ENCODE measurements at regions not wholly inside any gene's neighbourhood (a gene's known extent, or its start where the extent isn't known, plus 50 kb on each side); places are given as distances from the start of the nearest gene placed in this dataset.
"Not testable (repeated sequence)": the region's sequence is repeated elsewhere in the genome, so short reads cannot be mapped to it uniquely, and the experiment has no call there.

DNA sequence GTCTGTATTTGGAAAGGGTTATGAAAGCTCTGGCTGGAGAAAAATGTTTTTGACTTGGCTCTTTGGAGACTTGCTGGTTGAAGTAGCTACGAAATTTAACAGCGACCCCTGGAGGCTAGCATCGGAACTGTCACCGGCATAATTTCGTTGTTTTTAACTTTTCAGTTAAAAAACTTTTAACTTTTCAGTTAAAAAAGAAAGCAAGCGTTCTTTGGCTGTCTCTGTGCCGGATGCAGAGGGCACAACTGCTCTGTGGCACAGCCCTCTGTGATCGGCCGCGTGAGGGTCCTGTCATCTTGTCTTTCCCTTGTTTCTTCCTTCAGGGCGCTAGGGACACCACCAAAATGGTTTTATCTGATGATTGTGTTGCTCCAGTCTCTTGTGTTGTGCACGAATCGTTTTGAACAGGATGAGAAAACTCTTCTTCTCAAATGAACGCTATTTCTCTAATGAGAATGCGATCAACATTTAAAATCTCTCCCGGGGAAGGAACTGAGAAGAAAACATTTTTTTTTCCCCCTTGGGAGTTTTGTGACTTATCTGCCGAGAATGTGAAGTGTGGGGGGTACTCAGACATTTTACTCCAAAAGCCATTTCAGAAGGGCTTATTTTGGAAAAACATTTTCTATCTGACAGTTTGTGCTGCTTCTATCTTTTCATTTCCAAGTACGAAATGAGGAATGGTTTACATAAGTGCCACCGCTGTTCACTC is 57.1 kb downstream of the ADCYAP1 start:
- DNase-seq: peak; percentile 31

DNA sequence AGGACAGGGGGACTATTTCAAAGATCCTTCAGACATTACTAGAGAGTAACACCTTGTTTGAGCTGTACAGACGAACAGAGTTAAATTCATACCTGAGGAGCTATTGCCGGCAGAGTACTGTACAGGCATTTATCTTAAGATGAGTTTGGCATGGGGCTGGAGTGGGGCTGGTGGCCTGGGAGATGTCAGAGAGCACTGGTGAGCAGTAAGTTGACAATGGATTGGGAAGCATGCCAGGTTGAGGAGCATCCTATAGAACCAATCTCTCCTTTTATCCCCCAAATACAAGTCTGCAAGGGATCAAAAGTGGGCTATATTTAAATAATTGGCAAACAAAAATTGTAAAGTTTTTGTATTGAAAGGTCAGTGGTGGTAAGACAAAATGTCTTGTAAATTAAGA is 58.6 kb downstream of the ADCYAP1 start:
- DNase-seq: no peak

DNA sequence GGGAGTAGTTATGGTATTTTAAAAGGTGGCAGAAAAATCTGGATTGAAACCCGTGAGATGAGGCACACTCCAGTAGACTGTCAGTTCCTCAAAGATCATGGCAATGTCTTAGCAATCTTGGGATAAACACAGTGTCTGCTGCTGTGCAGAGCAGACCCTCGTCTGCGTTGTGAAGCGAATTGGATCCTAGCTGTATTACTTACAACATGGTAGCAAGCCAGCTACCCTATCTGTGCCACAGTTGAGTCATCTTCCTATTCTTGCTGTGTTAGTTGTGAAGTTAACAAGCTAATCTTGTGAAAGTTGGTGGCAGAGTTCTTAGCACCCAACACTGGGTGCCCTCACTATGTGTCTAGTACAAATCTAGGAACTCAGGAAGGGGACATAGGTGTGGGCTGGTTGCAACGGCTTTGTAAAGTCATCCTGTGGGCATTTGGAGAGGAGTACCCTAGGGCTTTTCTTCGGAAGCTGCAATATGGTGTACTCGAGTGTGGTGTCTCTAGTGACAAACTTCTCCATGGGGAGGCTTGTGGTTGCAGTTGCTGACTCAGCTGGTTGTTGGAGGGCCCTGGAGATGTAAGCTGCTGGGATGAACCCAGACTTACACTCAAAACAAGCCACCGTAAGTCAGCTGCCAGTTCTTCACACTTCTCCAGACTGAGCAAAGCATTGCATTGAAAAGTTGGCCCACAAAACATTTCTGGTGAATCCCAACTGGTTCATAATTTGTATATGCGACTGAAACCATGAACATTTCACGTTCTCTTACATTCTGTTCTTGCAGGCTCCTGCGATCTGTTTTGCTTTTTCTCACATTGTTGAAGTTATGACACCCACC is 61.5 kb downstream of the ADCYAP1 start:
- DNase-seq: no peak

DNA sequence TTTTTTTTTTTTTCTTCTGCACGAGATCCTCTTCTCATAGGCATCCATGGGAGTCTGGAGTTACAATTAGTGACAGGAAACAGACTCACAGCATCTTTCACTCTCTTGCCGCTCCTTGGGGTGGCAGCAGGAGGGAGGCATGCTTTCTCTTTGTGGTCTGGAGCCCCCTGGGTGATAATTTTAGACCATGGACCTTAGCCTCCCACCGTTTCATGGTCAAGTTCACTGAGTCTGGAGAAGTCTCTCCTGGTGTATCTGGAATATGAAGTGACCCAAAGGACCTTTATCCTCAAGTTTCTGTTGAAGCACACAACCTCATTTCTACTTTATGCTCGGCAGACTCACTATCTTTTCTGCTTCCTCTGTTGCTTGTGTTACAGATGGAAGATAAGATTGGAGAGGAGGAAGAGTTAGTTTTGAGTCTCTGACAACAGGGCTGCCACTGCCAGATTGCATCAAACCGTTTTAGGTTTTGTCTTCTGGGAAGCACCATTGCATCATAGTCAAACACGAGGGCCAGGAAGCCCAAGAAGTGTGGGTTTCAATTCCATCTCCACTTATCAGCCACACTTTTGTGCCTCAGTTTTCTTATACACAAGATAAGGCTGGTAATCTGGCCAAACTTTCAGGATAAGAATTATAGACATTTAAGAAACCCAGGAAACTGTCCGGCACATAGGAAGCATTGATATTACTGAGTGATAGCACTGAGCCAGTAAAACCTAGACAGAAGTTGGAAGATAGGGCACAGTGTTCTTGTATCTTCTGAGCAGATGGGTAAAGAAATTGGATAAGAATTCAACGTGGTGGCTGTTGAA is 62.3 kb downstream of the ADCYAP1 start:
- DNase-seq: no peak

DNA sequence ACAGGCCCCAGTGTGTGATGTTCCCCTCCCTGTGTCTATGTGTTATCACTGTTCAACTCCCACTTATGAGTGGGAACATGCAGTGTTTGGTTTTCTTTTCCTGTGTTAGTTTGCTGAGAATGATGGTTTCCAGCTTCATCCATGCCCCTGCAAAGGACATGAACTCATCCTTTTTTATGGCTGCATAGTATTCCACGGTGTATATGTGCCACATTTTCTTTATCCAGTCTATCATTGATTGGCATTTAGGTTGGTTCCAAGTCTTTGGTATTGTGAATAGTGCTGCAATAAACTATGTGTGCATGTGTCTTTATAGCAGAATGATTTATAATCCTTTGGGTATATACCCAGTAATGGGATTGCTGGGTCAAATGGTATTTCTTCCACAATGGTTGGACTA is 64.2 kb downstream of the ADCYAP1 start:
- DNase-seq: not testable (repeated sequence)

DNA sequence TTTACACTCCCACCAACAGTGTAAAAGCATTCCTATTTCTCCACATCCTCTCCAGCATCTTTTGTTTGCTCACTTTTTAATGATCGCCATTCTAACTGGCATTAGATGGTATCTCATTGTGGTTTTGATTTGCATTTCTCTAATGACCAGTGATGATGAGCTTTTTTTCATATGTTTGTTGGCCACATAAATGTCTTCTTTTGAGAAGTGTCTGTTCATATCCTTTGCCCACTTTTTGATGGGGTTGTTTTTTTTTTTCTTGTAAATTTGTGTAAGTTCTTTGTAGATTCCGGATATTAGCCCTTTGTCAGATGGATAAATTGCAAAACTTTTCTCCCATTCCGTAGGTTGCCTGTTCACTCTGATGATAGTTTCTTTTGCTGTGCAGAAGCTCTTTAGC is 64.6 kb downstream of the ADCYAP1 start:
- DNase-seq: not testable (repeated sequence)

DNA sequence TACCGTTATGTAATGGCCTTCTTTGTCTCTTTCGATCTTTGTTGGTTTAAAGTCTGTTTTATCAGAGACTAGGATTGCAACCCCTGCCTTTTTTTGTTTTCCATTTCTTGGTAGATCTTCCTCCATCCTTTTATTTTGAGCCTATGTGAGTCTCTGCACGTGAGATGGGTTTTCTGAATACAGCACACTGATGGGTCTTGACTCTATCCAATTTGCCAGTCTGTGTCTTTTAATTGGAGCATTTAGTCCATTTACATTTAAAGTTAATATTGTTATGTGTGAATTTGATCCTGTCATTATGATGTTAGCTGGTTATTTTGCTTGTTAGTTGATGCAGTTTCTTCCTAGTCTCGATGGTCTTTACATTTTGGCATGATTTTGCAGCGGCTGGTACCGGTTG is 69.9 kb downstream of the ADCYAP1 start:
- DNase-seq: not testable (repeated sequence)

DNA sequence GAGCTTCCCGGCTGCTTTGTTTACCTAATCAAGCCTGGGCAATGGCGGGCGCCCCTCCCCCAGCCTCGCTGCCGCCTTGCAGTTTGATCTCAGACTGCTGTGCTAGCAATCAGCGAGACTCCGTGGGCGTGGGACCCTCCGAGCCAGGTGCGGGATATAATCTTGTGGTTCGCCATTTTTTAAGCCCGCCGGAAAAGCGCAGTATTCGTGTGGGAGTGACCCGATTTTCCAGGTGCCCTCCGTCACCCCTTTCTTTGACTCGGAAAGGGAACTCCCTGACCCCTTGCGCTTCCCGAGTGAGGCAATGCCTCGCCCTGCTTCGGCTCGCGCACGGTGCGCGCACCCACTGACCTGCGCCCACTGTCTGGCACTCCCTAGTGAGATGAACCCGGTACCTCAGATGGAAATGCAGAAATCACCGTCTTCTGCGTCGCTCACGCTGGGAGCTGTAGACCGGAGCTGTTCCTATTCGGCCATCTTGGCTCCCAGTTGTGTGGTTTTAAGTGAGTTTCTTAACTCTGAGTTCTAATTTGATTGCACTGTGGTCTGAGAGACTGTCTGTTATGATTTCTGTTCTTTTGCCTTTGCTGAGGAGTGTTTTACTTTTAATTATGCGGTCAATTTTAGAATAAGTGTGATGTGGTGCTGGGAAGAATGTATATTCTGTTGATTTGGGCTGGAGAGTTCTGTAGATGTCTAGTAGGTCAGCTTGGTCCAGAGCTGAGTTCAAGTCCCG is 71.9 kb downstream of the ADCYAP1 start:
- DNase-seq: not testable (repeated sequence)

DNA sequence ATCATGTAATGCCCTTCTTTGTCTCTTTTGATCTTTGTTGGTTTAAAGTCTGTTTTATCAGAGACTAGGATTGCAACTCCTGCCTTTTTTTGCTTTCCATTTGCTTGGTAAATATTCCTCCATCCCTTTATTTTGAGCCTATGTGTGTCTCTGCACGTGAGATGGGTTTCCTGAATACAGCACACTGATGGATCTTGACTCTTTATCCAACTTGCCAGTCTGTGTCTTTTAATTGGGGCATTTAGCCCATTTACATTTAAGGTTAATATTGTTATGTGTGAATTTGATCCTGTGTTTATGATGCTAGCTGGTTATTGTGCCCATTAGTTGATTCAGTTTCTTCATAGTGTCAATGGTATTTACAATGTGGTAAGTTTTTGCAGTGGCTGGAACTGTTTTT is 72.7 kb downstream of the ADCYAP1 start:
- DNase-seq: not testable (repeated sequence)

DNA sequence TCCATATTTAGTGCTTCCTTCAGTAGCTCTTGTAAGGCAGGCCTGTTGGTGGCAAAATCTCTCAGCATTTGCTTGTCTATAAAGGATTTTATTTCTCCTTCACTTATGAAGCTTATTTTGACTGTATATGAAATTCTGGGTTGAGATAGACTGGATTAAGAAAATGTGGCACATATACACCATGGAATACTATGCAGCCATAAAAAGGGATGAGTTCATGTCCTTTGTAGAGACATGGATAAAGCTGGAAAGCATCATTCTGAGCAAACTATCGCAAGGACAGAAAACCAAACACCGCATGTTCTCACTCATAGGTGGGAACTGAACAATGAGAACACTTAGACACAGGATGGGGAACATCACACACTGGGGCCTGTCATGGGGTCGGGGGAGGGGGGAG is 73.1 kb downstream of the ADCYAP1 start:
- DNase-seq: not testable (repeated sequence)

DNA sequence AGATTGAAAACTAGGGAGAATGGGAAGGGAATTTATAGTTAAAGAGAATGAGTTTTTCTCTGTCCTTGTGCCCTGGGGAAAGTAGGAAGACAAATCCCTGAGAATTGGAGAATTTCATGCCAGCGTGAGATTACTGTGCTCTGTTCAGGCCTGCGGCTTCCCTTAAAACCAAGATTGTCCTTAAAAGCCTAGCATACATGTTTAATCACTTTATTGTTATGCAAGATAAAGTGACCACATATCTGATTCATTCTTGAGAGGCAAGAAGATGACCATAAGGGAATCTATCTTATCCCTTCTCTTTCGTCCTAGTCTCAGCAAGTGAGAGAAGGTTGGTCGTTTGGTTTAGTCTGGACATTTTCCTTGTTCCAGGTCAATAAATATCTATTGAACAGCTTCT is 75.9 kb downstream of the ADCYAP1 start:
- no peak for DNase-seq

DNA sequence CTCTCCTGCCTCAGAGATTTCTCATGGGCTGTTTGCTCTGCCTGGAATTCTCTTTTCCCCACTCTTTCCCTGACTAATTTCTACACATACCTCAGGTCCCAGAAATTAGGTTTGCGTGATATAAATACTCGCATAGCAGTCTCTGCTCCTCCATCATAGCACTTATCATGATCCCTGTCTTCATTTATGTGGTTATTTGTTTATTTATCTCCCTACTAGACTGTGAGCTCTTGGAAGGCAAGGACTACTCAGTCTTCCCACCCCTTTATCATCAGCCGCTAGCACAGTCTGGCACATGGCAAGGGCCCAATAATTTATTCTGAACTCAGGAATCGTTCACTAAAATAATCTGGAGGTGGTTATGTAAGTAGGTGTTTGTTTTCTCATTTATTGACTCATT is 79.3 kb downstream of the ADCYAP1 start:
- no peak for DNase-seq

DNA sequence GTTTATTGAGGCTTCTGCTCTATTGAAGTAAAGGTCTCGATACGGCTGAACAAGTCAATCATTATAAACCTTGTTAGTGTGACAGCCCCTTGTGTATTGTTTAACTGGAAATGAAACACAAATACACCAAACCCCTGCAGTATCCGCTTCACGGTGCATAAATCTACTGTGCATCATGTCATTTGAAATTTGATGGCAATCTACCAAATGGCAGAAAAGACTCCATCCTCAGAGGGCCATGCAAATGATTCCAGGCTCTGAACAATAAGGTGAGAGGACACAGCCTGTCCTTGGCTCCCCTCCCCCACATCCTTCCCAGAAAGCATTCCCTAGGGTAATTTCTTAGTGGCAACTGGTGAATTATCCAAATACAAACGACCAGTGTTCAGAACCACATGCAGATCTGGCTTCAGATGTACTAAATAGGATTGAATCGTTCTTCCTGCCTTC is 80.6 kb downstream of the ADCYAP1 start:
- no peak for DNase-seq

DNA sequence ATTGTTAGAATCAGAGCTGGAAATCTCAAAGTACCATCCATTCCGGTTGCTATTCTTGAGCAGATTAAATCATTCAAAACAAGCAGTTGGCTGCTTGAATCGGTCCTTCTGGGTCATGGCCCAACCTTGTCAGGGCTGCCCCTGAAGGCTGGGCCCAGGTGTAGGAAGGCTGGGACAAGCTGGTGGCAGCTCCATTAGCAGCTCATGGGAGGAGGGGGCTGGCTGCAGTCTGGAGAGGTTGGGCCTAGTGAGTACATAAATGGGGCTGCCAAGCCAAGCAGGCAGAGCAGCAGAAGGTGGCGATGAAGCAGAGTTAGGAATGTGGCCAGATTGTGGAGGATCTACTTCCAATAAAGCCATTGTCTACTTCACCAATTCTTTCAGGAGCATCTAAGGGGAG is 81.4 kb downstream of the ADCYAP1 start:
- DNase-seq: no peak

DNA sequence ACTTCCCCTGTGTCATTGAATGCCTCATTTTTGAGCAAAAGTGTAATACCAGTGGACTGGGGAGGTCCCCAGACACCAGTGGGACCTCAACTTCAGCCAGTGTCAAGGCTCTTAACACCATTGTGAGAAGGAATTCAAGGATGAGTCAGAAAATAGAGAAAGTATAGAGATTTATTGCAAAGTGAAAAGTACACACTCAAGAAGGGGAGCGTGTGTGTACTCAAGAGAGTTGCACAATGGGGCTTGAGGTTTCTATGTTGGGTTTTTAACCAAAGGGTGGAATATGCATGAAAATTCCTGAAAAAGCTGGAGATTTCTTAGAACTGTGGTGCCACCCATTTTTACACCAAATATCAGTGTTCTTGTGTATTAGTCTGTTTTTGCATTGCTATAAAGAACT is 81.9 kb downstream of the ADCYAP1 start:
- DNase-seq: no peak

DNA sequence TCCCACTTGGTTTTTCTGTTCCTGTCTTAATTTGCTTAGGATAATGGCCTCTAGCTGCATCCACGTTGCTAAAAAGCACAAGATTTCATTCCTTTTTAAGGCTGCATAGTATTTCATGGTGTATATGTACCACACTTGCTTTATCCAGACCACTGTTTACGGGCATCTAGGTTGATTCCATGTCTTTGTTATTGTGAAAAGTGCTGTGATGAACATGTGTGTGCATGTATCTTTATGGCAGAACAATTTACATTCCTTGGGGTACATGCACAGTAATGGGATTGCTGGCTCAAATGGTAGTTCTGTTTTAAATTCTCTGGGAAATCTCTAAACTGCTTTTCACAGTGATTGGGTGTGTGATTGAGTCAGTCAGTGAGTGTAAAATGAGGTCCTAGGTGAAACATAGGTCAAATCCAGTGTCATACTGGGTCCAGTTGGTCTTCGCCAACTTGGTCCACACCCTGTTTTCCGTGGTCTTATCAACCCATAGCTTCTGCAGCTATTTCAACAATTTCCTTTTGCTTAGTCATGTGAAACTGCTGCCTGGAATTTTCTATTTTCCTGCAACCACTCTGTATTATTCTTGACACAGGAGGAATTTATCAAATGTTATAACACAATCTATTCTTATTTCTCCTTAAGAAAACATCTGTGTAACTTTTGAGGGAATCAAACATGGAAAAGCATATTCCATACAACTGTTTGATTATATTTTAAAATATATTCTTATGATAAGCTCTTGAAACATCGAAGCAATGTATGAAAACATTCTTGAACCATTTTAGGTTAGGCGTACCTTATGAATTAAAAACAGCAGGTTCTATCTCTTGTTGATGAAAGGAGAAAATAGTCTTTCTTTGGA is 82.9 kb downstream of the ADCYAP1 start:
- no peak for DNase-seq

DNA sequence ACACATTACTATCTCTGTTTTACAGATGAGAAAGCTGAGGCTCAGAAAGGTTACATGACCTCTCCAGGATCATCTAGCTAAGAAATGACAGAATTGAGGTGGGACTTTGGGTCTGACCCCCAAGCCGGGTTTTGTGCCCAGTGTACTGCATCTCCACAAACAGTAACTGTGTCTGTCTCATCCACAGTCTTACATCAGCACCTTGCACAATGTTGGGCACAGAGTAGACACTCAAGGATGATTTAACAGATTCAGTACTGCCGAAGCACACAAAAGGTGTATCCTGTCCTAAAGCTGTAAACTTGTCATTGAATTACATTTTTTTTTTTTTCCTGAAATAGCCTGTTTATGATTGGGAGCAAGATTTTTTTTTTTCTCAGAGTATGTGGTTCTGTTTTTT is 84.8 kb downstream of the ADCYAP1 start:
- no peak for DNase-seq

DNA sequence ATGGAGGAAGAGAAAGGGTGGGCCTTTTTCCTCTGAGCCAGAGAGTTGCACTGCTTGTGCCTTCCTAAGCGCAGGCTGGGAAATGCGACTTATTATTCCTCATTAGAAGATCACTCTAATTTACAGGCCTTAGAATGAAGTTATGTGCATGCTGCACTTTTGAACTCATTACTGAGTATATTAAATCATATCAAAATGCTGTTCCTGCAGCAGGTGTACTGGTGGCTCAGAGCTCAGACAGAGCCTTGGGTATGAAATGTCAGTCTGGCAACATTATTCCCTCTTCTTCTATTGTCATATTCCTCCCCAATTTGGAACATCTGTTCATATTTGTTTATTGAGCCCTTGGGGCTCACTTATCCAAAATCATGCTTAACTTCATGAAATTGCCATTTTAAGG is 85.5 kb downstream of the ADCYAP1 start:
- DNase-seq: no peak

DNA sequence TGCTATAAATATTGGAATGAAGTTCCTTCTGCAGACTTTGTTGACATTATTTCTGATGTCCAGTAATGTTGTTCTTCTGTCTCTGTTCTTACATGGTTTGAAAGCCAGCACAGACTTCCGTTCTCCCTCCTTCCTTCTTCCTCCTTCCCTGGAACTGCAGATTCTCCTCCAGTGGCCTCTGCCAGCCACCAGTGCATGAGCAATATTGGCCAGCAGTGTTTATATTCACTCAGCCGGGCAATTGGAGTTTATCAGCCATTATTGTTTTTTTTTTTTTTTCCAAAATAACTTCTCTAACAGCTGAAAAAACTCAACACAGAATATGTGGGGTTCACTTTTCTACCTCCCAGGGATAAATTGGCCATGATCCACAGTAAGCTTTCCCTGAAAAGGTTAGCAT is 86.8 kb downstream of the ADCYAP1 start:
- no peak for DNase-seq

DNA sequence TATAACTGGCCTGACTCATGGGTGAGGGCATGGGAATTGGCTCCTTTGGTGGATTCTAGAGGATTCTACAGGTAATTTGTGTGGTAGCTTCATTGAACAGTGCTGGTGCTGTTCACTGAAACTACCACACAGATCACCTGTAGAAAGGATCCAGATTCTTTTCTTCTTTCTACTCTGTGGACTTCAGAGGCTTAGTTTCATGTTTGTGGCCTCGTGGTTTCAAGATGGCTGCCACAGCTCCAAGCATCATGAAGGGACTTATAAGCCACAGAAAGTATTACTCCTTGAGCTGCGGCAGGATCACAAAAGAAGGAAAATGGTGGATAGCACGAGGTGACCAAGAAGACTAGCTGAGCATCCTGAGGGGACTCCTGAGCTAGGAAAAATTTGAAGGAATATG is 88.9 kb downstream of the ADCYAP1 start:
- DNase-seq: no peak

DNA sequence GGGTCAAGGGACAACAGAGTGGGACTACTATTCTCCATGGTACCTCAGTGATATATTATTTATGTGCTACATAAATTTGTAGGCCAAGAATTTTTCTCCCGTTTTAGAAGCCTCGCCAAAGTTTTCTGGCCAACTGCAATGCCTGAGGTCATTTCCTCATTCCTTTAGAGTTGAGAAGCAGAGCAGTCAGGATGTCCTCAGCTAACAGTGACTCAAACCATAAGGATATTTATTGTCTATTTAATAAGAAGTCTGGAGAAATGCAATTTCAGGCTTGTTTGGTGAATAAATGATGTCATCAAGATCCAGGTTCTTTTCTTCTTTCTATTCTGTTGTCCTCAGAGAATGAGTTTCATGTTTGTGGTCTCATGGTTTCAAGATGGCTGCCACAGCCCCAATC is 91.0 kb downstream of the ADCYAP1 start:
- no peak for DNase-seq

DNA sequence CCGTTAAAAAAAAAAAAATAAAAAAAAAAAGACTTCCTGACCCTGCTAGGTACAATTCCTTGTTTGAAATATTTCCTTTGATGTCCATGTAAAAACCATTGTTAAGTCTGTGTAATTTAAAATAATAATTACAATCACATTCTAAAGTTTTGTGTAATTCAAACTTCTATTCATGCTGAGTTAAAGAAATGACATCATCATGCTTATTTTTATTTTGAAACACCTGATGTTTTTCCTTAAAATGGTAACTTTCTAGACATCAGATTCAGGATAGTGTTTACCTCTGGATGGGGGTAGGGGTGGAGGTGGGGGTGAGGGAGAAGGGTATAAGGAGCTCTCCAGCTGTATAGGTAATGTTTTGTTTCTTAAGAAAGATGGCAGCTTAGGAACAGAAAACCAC is 92.8 kb downstream of the ADCYAP1 start:
- no peak for DNase-seq
